22Rv1 (cell line): ENCODE measurements at regions not wholly inside any gene's neighbourhood (a gene's known extent, or its start where the extent isn't known, plus 50 kb on each side); places are given as distances from the start of the nearest gene placed in this dataset.

Experiments
- CTCF ChIP-seq: fragments of 450-650 bp; IDR thresholded peaks from 2 replicates; pipeline ENCODE4 v1.5.1; 2017; ENCODE audit warnings: mild to moderate bottlenecking
- ZFX ChIP-seq: fragments of 450-650 bp; IDR thresholded peaks from 2 replicates; pipeline ENCODE4 v1.6.1; 2017; ENCODE audit warnings: antibody characterized with exemption, borderline replicate concordance

- no peak for TF ChIP-seq CTCF
- no peak for TF ChIP-seq ZFX
These were observed 201.5 kb downstream of the DNAJB9 start for GRCh38 chr7:108770981-108771745.
